ENCODE measurements at regions not wholly inside any gene's neighbourhood (a gene's known extent, or its start where the extent isn't known, plus 50 kb on each side); places are given as distances from the start of the nearest gene placed in this dataset.

DNA sequence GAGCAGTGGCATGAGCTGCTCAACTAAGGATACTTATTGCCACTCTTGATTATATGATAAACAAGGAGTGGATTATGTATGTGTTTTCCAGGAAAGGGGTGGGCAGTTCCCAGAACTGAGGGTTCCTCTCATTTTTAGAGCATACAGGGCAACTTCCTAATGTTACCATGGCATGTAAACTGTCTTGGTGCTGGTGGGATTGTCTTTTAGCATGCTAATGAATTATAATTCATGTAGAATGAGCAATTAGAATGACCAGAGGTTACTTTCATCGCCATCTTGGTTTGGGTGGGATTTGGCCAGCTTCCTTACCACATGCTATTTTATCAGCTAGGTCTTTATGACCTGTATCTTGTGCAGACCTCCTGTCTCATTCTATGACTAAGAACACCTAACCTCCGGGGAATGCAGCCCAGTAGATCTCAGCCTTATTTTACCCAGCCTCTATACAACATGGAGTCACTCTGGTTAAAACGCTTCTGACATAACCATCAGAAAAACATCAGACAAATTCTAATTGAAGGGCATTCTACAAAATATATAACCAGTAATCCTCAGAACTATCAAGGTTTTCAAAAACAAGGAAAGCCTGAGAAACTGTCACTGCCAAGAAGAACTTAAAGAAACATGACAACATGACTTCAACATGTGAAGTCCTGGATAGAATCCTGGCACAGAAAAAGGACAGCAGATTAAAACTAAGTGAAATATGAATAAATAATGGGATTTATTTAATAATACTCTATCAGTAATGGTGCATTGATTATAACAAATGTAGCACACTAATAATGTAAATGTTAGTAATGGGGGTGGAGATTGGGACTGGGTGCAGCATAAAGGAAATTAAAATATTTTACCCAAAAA, 365.0 kb downstream of the SEMA3D start:
- no peak overlapping the region for H3K4me3 Mint-ChIP-seq
- no peak for DNase-seq (ENCODE audit: low spot score)
- H3K4me1 Mint-ChIP-seq (ENCODE audit: low read depth) = no peaks in the 10 kb centered on the region
- H3K36me3 Mint-ChIP-seq (ENCODE audit: low read depth) = no peaks in the 10 kb centered on the region
- H3K27ac Mint-ChIP-seq = no peak overlapping the region
- no peaks in the 10 kb centered on the region for H3K27me3 Mint-ChIP-seq (ENCODE audit: low read depth)
- no peaks in the 10 kb centered on the region for H3K9me3 Mint-ChIP-seq

GRCh38 chr7:84820481-84820880, 366.4 kb downstream of the SEMA3D start:
- Mint-ChIP-seq H3K4me1 (ENCODE audit: low read depth) (no peaks in the 10 kb centered on the region), H3K27me3 (ENCODE audit: low read depth) (no peaks in the 10 kb centered on the region), H3K27ac (no peak overlapping the region), H3K4me3 (no peak overlapping the region), H3K36me3 (ENCODE audit: low read depth) (no peaks in the 10 kb centered on the region), H3K9me3 (no peaks in the 10 kb centered on the region)
- no peak for DNase-seq (ENCODE audit: low spot score)

GRCh38 chr7:84817016-84817415, 369.8 kb downstream of the SEMA3D start:
- Mint-ChIP-seq H3K4me3 (no peak overlapping the region), H3K36me3 (ENCODE audit: low read depth) (no peaks in the 10 kb centered on the region), H3K27me3 (ENCODE audit: low read depth) (no peaks in the 10 kb centered on the region), H3K9me3 (no peaks in the 10 kb centered on the region), H3K4me1 (ENCODE audit: low read depth) (no peaks in the 10 kb centered on the region), H3K27ac (no peak overlapping the region)
- no peak for DNase-seq (ENCODE audit: low spot score)

DNA sequence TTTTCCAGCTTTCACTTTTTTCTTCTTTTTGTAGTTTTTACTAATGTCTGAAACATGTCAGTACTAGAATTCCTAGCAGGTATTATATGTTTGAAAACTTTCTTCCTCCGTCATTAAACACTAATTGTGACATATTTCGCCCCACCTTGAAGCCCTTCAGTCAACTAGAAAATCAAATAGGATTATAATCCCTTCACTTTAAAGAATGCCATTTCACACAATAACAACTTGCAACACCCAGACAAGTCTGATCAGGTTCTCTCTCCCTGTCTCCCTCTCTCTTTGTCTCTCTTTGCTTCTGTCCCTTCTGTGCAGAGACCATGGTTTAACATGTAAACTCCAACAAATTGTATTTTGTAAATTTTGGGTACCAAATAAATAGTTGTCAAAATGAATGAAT, 373.5 kb downstream of the SEMA3D start:
- H3K9me3 Mint-ChIP-seq = no peaks in the 10 kb centered on the region
- DNase-seq (ENCODE audit: low spot score) = no peak

DNA sequence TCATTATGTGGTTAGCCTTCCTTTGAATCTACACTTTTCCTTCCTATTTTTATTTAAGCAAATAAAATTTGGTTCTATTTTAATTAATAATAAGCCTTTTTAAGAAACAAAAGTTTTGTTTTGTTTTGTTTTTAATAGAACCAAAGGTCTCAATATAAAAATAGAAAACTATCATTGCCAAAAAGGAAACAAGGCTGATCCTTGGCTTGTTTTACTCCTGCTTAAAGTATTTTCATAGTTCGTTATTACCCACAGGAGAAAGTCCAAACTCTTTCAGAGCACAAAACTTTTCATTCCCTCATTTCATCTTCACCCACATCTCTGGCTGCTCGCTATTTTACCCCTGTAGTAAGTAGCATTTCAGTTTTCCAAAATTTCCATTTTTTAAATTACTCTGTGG, 374.8 kb downstream of the SEMA3D start:
- H3K36me3 Mint-ChIP-seq (ENCODE audit: low read depth) = no peaks in the 10 kb centered on the region
- H3K27me3 Mint-ChIP-seq (ENCODE audit: low read depth) = no peaks in the 10 kb centered on the region
- no peak overlapping the region for H3K4me3 Mint-ChIP-seq
- H3K9me3 Mint-ChIP-seq = no peaks in the 10 kb centered on the region
- H3K4me1 Mint-ChIP-seq (ENCODE audit: low read depth) = no peaks in the 10 kb centered on the region
- H3K27ac Mint-ChIP-seq = no peak overlapping the region
- no peak for DNase-seq (ENCODE audit: low spot score)

More for the DNA sequence above, 373.5 kb downstream of the SEMA3D start:
- Mint-ChIP-seq H3K27me3 (ENCODE audit: low read depth) (no peaks in the 10 kb centered on the region), H3K4me1 (ENCODE audit: low read depth) (no peaks in the 10 kb centered on the region), H3K4me3 (no peak overlapping the region), H3K27ac (no peak overlapping the region), H3K36me3 (ENCODE audit: low read depth) (no peaks in the 10 kb centered on the region)

DNA sequence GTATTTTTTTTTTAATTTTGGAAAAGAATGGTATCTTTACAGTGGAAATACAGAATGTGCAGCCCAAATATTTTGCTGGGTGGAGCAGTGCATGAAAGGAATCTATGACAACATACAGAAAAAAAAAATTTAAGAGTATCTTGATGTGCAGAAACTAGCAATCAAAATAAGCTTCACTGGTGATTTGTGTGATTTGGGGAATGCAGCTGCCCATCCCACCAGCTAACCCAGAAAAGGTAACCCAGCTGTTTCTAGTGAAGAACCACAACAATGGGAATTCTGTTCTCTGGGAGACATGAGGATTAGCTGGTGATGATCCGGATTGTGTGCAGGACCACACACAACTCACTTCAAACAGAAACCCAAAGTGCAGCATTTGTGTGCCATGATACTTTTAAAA, 375.5 kb downstream of the SEMA3D start:
- Mint-ChIP-seq H3K9me3 (no peaks in the 10 kb centered on the region), H3K4me3 (no peak overlapping the region), H3K4me1 (ENCODE audit: low read depth) (no peaks in the 10 kb centered on the region), H3K27me3 (ENCODE audit: low read depth) (no peaks in the 10 kb centered on the region), H3K36me3 (ENCODE audit: low read depth) (no peaks in the 10 kb centered on the region), H3K27ac (no peak overlapping the region)
- no peak for DNase-seq (ENCODE audit: low spot score)

DNA sequence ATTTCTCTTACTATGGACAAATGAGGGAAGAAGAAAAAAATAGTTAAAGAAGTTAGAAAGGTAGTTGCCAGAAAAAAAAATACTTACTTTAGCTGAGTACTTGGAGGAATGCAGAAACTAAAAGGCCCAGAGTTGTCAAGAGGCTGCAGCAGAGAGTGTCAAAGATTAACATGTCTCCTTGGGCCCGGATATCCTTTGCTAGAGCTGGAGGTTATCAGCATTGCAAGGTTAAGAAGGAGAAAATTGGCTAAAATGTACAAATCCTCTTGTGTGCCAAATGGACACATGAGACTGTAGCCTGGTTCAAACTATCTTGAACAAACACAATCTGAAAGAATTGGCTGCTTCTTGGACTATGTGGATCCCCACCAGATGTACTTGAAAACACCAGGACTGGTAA, 377.0 kb downstream of the SEMA3D start:
- Mint-ChIP-seq H3K4me3 (no peak overlapping the region), H3K9me3 (no peaks in the 10 kb centered on the region), H3K27ac (no peak overlapping the region), H3K36me3 (ENCODE audit: low read depth) (no peaks in the 10 kb centered on the region), H3K27me3 (ENCODE audit: low read depth) (no peaks in the 10 kb centered on the region), H3K4me1 (ENCODE audit: low read depth) (no peaks in the 10 kb centered on the region)
- DNase-seq (ENCODE audit: low spot score) = no peak

DNA sequence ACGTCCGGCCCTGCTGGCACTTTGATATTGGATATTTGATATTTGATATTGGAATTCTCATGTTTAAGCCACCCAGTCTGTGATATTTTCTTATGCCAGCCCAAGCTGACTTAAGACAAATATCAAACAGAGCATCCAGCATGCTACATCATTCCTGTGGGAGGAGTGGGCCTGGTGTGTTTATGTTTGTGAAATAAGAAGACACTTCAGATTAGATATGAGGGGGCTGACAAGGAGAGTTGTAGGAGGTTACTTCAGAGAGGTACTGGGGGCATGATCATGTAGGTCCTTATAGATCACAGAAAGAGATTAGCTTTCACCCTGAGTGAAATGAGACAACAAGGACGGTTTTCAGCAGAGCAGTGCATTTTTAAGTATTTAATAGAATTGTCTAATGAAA, 382.9 kb downstream of the SEMA3D start:
- Mint-ChIP-seq H3K27ac (no peak overlapping the region), H3K9me3 (no peaks in the 10 kb centered on the region), H3K4me3 (no peak overlapping the region), H3K4me1 (ENCODE audit: low read depth) (no peaks in the 10 kb centered on the region), H3K36me3 (ENCODE audit: low read depth) (no peaks in the 10 kb centered on the region), H3K27me3 (ENCODE audit: low read depth) (no peaks in the 10 kb centered on the region)
- no peak for DNase-seq (ENCODE audit: low spot score)

- DNase-seq (ENCODE audit: low spot score) = no peak
- Mint-ChIP-seq H3K4me1 (ENCODE audit: low read depth) (no peaks in the 10 kb centered on the region), H3K27ac (no peak overlapping the region), H3K36me3 (ENCODE audit: low read depth) (no peaks in the 10 kb centered on the region), H3K9me3 (no peaks in the 10 kb centered on the region), H3K4me3 (no peak overlapping the region), H3K27me3 (ENCODE audit: low read depth) (no peaks in the 10 kb centered on the region)
Measured at GRCh38 chr7:84801396-84801795, 385.5 kb downstream of the SEMA3D start.

DNA sequence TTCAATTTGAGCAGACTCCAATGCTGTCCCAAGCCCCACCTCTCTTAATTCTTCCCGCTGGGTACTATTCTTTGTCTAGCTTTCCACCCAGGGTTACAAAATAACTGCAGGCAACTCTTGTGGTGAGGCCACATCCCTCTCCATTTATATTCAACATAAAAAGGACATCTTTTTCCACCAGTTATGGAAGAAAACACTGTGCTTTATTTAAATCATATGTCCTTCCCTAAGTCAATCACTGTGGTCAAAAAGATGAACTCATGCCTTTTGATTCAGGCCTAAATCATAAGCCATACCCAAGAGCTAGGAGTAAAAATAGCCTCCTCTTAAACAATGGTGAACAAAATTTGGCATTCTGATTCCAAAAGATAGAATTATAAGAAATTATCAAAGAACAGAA, 386.0 kb downstream of the SEMA3D start:
- Mint-ChIP-seq H3K27me3 (ENCODE audit: low read depth) (no peaks in the 10 kb centered on the region), H3K36me3 (ENCODE audit: low read depth) (no peaks in the 10 kb centered on the region), H3K27ac (no peak overlapping the region), H3K4me3 (no peak overlapping the region), H3K4me1 (ENCODE audit: low read depth) (no peaks in the 10 kb centered on the region), H3K9me3 (no peaks in the 10 kb centered on the region)
- no peak for DNase-seq (ENCODE audit: low spot score)

DNA sequence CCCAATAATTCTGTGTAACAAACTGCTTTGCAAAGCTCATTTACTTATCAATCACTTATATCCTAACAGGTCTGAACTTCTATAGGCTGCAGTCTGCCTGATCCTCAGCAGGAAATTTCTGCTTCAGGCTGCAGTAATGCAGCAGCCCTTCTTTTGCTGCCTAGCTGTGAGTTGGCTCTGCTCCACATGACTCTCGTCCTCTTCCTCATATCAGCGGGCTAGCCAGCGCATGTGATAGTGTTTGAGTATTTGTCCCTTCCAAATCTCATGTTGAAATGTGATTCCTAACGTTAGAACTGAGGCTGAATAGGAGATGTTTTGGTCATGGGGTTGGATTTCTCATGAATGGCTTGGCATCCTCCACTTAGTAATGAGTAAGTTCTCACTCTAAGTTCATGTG, 387.8 kb downstream of the SEMA3D start:
- no peak for DNase-seq (ENCODE audit: low spot score)
- H3K36me3 Mint-ChIP-seq (ENCODE audit: low read depth) = no peaks in the 10 kb centered on the region
- H3K27me3 Mint-ChIP-seq (ENCODE audit: low read depth) = no peaks in the 10 kb centered on the region
- no peak overlapping the region for H3K27ac Mint-ChIP-seq
- H3K4me3 Mint-ChIP-seq = no peak overlapping the region
- H3K9me3 Mint-ChIP-seq = no peaks in the 10 kb centered on the region
- no peaks in the 10 kb centered on the region for H3K4me1 Mint-ChIP-seq (ENCODE audit: low read depth)

DNA sequence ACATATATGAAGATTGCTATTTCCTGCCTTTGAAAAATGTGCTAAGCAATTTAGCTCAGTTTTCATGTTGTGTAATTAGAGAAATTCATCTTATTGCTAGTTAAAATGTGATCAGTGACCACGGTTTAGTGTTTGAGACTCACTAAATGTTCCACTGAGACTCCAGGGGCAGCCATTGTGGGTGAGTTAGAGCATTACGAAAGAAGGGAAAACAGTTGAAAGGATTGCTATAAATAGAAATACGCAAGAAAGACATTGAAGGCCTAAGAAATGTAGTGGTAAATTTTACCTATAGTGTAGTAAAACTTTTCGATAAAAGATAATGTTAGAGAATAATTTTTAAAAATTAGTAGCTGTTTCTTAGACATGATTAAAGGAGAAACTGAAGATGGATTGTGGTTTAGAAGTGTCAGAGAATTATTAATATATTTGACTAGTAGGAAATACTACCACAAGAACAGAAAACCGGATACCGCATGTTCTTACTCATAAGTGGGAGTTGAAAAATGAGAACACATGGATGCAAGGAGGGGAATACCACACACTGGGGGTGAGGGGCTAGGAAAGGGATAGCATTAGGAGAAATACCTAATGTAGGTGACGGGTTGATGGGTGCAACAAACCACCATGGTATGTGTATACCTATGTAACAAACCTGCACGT, 394.5 kb downstream of the SEMA3D start:
- no peak for DNase-seq (ENCODE audit: low spot score)
- H3K4me1 Mint-ChIP-seq (ENCODE audit: low read depth) = no peaks in the 10 kb centered on the region
- no peaks in the 10 kb centered on the region for H3K27me3 Mint-ChIP-seq (ENCODE audit: low read depth)
- no peaks in the 10 kb centered on the region for H3K9me3 Mint-ChIP-seq
- H3K36me3 Mint-ChIP-seq (ENCODE audit: low read depth) = no peaks in the 10 kb centered on the region
- H3K27ac Mint-ChIP-seq = no peak overlapping the region
- H3K4me3 Mint-ChIP-seq = no peak overlapping the region

- DNase-seq (ENCODE audit: low spot score) = no peak
- H3K4me3 Mint-ChIP-seq = no peak overlapping the region
- H3K9me3 Mint-ChIP-seq = no peaks in the 10 kb centered on the region
- no peaks in the 10 kb centered on the region for H3K4me1 Mint-ChIP-seq (ENCODE audit: low read depth)
- H3K36me3 Mint-ChIP-seq (ENCODE audit: low read depth) = no peaks in the 10 kb centered on the region
- no peaks in the 10 kb centered on the region for H3K27me3 Mint-ChIP-seq (ENCODE audit: low read depth)
- H3K27ac Mint-ChIP-seq = no peak overlapping the region
Measured at GRCh38 chr7:84790882-84791281, 396.0 kb downstream of the SEMA3D start.

DNA sequence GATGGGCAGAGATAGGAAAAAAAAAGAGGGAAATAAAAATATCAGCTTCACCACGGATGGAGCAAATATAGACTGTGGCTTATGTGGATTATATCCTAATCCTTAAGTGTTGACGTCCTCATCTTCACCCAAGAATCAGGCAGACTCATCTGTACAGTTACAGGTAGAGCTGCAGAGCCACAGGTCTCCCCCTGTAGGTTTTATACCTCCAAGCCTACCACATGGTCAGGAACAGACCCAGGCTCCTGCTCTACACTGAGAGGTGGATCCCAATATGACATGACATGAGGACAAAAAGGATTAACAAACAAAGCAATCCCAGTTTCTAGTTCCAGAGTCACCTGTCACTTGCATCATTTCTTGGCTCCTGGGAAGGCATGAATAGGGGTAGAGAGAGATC, 400.8 kb downstream of the SEMA3D start:
- no peaks in the 10 kb centered on the region for H3K36me3 Mint-ChIP-seq (ENCODE audit: low read depth)
- H3K4me1 Mint-ChIP-seq (ENCODE audit: low read depth) = no peaks in the 10 kb centered on the region
- no peak for DNase-seq (ENCODE audit: low spot score)
- no peak overlapping the region for H3K4me3 Mint-ChIP-seq
- H3K27me3 Mint-ChIP-seq (ENCODE audit: low read depth) = no peaks in the 10 kb centered on the region
- H3K27ac Mint-ChIP-seq = no peak overlapping the region
- no peaks in the 10 kb centered on the region for H3K9me3 Mint-ChIP-seq

DNA sequence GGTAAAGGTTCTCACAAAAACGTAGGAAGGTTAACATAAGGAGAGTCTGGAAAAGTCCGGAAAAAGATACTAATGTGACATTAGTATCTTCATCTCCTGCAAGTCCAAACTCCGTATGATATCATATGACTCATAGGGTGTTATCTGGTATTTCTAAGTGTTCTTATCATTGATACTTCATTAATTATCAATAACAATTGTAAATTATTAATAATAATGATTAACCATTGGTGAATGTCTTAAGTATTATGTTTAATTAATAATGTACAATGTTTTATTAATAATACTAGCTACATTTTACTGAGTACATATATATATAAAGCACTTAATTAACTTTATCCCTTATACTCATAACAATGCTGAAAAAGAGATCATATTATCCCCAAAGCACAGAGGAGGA, 402.4 kb downstream of the SEMA3D start:
- DNase-seq (ENCODE audit: low spot score) = no peak
- Mint-ChIP-seq H3K36me3 (ENCODE audit: low read depth) (no peaks in the 10 kb centered on the region), H3K4me1 (ENCODE audit: low read depth) (no peaks in the 10 kb centered on the region), H3K27me3 (ENCODE audit: low read depth) (no peaks in the 10 kb centered on the region), H3K27ac (no peak overlapping the region), H3K9me3 (no peaks in the 10 kb centered on the region), H3K4me3 (no peak overlapping the region)
